Keratinocyte (primary cell): ENCODE measurements at regions not wholly inside any gene's neighbourhood (a gene's known extent, or its start where the extent isn't known, plus 50 kb on each side); places are given as distances from the start of the nearest gene placed in this dataset.

Experiments used
- DNase-seq: peaks from one replicate; pipeline ENCODE4 v3.0.0-alpha.2; 2011; ENCODE audit warnings: low read depth, missing footprints, low spot score
- FAIRE-seq: peaks from 2 replicates; lab custom pipeline; 2011; peaks lifted over from hg19 to GRCh38; lab: Jason Lieb, UNC
- H2AFZ ChIP-seq: 2 replicates; pipeline ENCODE4 v1.6.0; 2012; ENCODE audit warnings: low read length, control low read depth, inconsistent platforms; ENCODE audit not compliant: control insufficient read depth
- H3K27ac ChIP-seq: 2 replicates; pipeline ENCODE4 v1.5.1; 2011; ENCODE audit warnings: low read length; ENCODE audit not compliant: control insufficient read depth, insufficient read depth
- H3K27me3 ChIP-seq: 3 replicates; pipeline ENCODE4 v1.6.0; 2011; ENCODE audit warnings: low read length; ENCODE audit not compliant: control insufficient read depth, insufficient read depth; ENCODE audit errors: extremely low read depth
- H3K36me3 ChIP-seq, 2 experiments: 2 replicates in 1 of 2; 3 replicates in 1 of 2; pipeline ENCODE4 v1.5.1; 2011; ENCODE audit warnings: low read length in 2 of 2, mild to moderate bottlenecking in 1 of 2; ENCODE audit not compliant: control insufficient read depth in 2 of 2, insufficient read depth in 2 of 2; ENCODE audit errors: extremely low read depth in 1 of 2
- H3K4me1 ChIP-seq: 3 replicates; pipeline ENCODE4 v1.5.1; 2011; ENCODE audit warnings: low read length; ENCODE audit not compliant: control insufficient read depth, insufficient read depth; ENCODE audit errors: extremely low read depth
- H3K4me2 ChIP-seq: 3 replicates; pipeline ENCODE4 v1.6.0; 2011; ENCODE audit warnings: low read depth, low read length; ENCODE audit not compliant: control insufficient read depth, insufficient read depth; ENCODE audit errors: extremely low read depth
- H3K4me3 ChIP-seq, 3 experiments: fragments of 200-600 bp in 1 of 3; sonication (generic) in 1 of 3; 2 replicates in 2 of 3; 3 replicates in 1 of 3; pipeline ENCODE4 v1.5.1; 2011 to 2016; ENCODE audit warnings: low read length in 3 of 3, mild to moderate bottlenecking in 3 of 3, control low read depth in 2 of 3, inconsistent platforms in 1 of 3, low read depth in 1 of 3, mixed read lengths in 1 of 3, mixed run types in 1 of 3, moderate library complexity in 1 of 3; ENCODE audit not compliant: control insufficient read depth in 2 of 3, insufficient read depth in 2 of 3; ENCODE audit errors: extremely low read depth in 1 of 3
- H3K79me2 ChIP-seq: 2 replicates; pipeline ENCODE4 v1.6.0; 2012; ENCODE audit warnings: low read length; ENCODE audit not compliant: control insufficient read depth, insufficient read depth
- H3K9ac ChIP-seq: 3 replicates; pipeline ENCODE4 v1.6.0; 2011; ENCODE audit warnings: low read length; ENCODE audit not compliant: control insufficient read depth, insufficient read depth; ENCODE audit errors: extremely low read depth
- H3K9me1 ChIP-seq: 3 replicates; pipeline ENCODE4 v1.6.0; 2011; ENCODE audit warnings: low read length; ENCODE audit not compliant: control insufficient read depth, insufficient read depth; ENCODE audit errors: extremely low read depth
- H3K9me3 ChIP-seq: 2 replicates; pipeline ENCODE4 v1.5.1; 2012; ENCODE audit warnings: low read depth, low read length; ENCODE audit not compliant: control insufficient read depth
- H4K20me1 ChIP-seq: 3 replicates; pipeline ENCODE4 v1.6.0; 2011; ENCODE audit warnings: low read length; ENCODE audit not compliant: control insufficient read depth, insufficient read depth; ENCODE audit errors: extremely low read depth
- CTCF ChIP-seq, 3 experiments: IDR thresholded peaks in 1 of 3; conservative IDR thresholded peaks in 1 of 3; optimal IDR thresholded peaks in 1 of 3; 2 replicates in 2 of 3; 3 replicates in 1 of 3; pipeline versions ENCODE3 to v1.5.1; 2011; ENCODE audit warnings: low read length in 3 of 3, mild to moderate bottlenecking in 3 of 3, moderate library complexity in 2 of 3, control low read depth in 1 of 3, inconsistent platforms in 1 of 3; ENCODE audit not compliant: insufficient read depth in 2 of 3; ENCODE audit errors: extremely low read depth in 1 of 3
- EZH2 ChIP-seq: IDR thresholded peaks from one replicate; pipeline ENCODE4 v1.6.1; 2012; ENCODE audit warnings: inconsistent platforms, mild to moderate bottlenecking, low read length, moderate library complexity
- dilution Hi-C: fragments of 300-500 bp; cut with MboI; formaldehyde crosslinking; loops from one replicate; pipeline ENCODE4 v1.7.0; 2020; ENCODE audit warnings: low sequenced_read_pairs; ENCODE audit not compliant: extremely low pct_ligation_motif_present

- H3K27ac ChIP-seq: no peak overlapping the region
- no peak overlapping the region for H3K9ac ChIP-seq
- no peaks in the 10 kb centered on the region for H3K79me2 ChIP-seq
- no peak for FAIRE-seq
- no peaks in the 10 kb centered on the region for H3K9me1 ChIP-seq
- H2AFZ ChIP-seq: no peak overlapping the region
- no peaks in the 10 kb centered on the region for H3K9me3 ChIP-seq
- H3K4me2 ChIP-seq: no peak overlapping the region
- H3K4me3 ChIP-seq: no peak overlapping the region
- TF ChIP-seq EZH2: no peak
- TF ChIP-seq CTCF (optimal IDR thresholded peaks at IDR 0.05 in 1 of 3, IDR thresholded peaks at IDR 0.05 in 1 of 3, conservative IDR thresholded peaks at IDR 0.05 in 1 of 3; ENCODE audit: extremely low read depth in 1 of 3, insufficient read depth in 2 of 3, low read length in 3 of 3): no peak
- dilution Hi-C loops: loop anchor here (25.0 kb wide), 1 partner anchor 241 kb away; no protein-coding TSS in a partner anchor
- no peaks in the 10 kb centered on the region for H4K20me1 ChIP-seq
- H3K27me3 ChIP-seq: no peaks in the 10 kb centered on the region
- no peaks in the 10 kb centered on the region for H3K36me3 ChIP-seq
- DNase-seq: no peak
- no peaks in the 10 kb centered on the region for H3K4me1 ChIP-seq
Measured at GRCh38 chr7:41445946-41446345, 256.9 kb downstream of the INHBA start.

GRCh38 chr7:41445432-41445831 lies 257.5 kb downstream of the INHBA start:
- Histone ChIP-seq H3K4me1 (no peaks in the 10 kb centered on the region), H3K9me3 (no peaks in the 10 kb centered on the region), H4K20me1 (no peaks in the 10 kb centered on the region), H3K9ac (no peak overlapping the region), H3K27ac (no peak overlapping the region), H3K79me2 (no peaks in the 10 kb centered on the region), H3K4me3 (no peak overlapping the region), H3K36me3 (no peaks in the 10 kb centered on the region), H3K4me2 (no peak overlapping the region), H2AFZ (no peak overlapping the region), H3K27me3 (no peaks in the 10 kb centered on the region), H3K9me1 (no peaks in the 10 kb centered on the region)
- dilution Hi-C loops: loop anchor here (25.0 kb wide), 1 partner anchor 242 kb away; no protein-coding TSS in a partner anchor
- no peak for FAIRE-seq
- TF ChIP-seq EZH2 (no peak), CTCF (optimal IDR thresholded peaks at IDR 0.05 in 1 of 3, IDR thresholded peaks at IDR 0.05 in 1 of 3, conservative IDR thresholded peaks at IDR 0.05 in 1 of 3; ENCODE audit: extremely low read depth in 1 of 3, insufficient read depth in 2 of 3, low read length in 3 of 3) (no peak)
- DNase-seq: no peak
